Right hindlimb (tissue), 1 donor: ENCODE measurements at regions not wholly inside any gene's neighbourhood (a gene's known extent, or its start where the extent isn't known, plus 50 kb on each side); places are given as distances from the start of the nearest gene placed in this dataset.
"Not testable (repeated sequence)": the region's sequence is repeated elsewhere in the genome, so short reads cannot be mapped to it uniquely, and the experiment has no call there.

Experiments
- DNase-seq: peaks from one replicate; pipeline ENCODE4 v3.0.0-alpha.2; 2018

DNA sequence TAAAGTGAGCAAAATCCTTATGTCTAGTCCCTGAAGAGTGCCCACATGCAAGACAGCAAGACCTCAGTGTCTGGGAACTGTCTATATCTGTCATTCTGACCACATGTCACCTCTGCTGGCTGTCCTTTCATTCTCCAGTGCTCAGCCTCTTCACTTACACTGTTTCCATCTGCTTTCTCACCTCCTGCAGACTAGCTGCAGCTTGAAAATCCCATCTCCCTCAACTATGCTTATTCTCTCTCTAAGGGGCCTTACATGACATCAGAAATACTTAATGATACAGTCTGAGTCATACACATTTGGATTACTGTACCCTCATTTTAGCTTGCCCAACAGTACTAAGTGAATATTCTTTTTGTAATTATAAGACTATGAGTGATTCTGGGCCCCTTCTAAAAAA is 587.8 kb downstream of the EPM2A start:
- no peak for DNase-seq

DNA sequence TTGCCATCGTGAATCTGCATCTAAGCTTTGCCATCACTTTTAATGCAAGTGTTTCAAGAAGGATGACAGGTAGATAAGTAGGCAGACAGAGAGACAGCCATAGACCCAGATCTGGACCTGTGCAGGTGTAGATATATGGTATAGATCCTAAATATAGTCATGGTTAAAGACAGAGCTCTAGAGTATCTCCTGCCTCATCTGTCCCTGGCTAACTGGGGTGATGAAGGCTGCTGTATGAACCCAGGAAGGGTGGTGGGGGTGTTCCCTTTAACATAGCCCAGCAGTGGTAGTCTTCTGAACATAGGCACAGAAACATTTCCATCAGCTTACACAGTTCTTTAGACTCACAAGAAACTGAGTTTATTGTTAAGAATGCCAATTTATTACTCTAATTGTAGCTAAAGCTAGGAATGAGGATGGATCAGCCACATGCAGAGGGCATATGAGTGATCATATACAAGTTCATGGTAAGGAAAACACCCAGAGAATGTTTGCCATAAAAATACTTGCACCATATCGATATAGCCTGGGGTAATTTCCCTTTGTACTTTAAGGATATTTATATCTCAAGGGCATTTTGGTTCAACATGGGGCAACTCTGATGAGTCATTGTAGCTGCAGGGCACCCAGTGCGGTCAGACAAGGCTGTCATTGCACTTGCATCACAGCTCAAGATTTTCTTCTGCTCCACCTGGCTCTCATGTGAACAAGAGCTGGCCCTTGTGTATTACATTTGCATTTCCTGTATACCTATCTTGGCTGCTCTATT is 587.2 kb downstream of the EPM2A start:
- DNase-seq, result no peak

DNA sequence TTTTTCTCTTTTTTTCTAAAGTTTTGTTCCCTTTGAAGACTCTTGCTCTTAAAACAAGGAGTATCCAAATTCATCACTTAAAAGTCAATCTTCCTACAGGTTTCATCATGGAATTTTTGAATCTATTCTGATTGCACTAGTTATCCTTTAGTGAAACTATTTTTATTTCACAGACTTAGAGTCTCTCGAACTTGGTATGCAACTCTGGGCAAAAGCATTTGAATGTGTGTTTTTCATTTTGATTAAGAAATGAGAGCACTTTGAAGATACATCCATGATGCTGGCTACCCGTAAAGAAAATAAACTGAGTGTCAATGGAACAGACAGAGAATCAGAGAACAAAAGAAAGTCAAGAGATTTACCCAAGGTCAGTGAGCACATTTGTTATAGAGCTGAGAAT is 586.5 kb downstream of the EPM2A start:
- DNase-seq, result no peak

DNA sequence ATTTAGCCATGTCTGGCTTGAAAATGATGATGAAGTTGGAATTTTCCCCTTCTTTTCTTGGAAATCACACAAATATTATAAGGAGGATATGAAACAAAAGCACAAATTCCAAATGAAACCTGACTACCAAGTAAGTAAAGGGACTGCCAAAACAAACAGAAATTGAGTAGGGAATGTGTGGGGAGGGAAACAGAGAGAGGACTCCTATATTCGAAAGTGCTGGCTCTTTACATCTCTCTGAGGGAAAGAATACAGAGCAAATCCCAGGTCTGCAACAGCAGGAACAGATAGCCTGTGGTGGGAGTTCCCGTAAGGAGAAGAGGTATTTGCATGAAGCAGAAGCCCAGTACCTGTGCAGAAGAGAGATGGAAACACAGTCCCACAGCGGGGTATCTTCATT is 583.7 kb downstream of the EPM2A start:
- DNase-seq, result no peak

DNA sequence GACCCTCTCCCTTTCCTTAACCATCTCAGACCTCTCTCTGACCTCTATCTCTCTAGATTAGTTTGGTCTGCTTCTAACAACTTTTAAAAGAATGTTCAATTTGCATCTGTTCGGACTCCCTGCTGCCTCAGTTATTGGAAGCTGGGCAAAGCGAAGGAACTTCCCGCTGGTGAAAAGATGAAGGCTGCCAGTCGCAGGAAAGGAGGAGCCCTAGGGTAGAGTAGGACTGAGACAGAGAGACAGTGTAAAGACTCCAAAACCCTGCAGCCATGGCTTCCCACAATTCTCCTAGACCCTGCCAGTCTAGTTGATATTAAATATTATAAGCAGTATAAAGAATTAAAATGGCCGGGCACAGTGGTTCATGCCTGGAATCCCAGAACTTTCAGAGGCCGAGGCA is 581.8 kb downstream of the EPM2A start:
- DNase-seq, result no peak

DNA sequence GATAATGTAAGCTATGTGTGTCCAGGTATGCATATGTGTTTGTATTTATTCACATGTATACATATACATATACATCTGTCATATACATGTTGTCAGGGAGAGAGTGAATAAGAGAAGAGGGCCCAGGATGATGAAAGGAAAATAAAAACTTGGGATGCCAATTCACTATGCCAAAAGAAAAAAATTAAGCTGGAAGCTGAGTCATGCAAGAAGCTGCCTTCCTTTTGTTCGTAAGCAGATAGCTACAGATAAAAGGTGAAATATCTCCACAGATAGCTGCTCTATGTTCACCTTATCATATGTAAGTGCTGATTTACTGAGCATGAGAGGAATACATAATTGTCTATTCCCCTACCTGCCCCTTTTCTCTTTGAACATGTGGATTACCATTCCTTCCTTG is 579.9 kb downstream of the EPM2A start:
- no peak for DNase-seq

DNA sequence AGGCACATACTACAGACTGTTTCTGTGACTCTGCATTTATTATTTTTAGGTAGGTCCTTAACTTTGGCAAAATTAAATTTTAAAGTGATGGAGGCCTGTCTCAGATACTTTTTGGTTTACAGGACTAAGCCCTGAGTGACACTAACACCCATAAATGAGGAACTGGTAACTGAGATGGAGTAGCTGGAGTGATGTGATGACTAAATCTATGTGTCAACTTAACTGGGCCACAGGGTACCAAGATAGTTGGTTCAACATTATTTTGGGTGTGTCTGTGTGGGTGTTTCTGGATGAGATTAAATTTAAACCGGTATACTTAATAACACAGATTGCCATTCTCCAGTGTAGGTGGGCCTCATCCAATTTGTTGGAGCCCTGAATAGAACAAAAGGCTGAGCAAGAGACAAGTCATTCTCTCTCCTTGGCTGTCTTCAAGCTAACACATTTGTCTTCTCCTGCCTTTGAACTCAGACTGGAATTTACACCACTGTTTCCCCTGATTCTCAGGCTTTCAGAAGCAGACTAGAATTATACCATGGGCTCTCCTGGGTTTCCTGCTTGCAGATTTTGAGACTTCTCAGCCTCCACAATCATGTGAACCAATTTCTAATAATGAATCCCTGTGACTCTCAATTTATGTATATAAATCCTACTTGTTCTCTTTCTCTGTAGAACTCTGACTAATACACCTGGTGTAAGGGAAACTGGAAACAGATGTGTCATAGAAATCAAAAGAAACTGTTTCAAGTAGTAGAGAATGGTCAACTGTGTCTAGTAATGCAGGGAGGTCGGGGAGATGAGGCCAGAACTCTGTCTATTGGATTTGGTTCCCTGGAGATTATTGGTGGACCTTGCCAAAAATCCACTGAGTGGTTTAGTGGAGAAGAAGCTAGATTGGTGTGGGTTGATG is 579.2 kb downstream of the EPM2A start:
- no peak for DNase-seq

DNA sequence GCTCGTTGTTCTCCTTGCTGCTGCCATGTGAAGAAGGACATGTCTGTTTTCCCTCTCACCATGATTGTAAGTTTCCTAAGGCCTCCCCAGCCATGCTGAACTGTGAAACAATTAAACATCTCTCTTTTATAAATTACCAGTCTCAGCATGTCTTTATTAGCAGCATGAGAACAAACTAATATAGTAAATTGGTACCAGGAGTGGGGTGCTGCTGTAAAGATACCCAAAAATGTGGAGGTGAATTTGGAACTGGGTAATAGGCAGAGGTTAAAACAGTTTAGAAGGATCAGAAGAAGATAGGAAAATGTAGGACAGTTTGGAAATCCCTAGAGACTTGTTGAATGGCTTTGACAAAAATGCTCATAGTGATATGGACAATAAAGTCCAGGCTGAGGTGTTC is 576.7 kb downstream of the EPM2A start:
- not testable (repeated sequence) for DNase-seq

DNA sequence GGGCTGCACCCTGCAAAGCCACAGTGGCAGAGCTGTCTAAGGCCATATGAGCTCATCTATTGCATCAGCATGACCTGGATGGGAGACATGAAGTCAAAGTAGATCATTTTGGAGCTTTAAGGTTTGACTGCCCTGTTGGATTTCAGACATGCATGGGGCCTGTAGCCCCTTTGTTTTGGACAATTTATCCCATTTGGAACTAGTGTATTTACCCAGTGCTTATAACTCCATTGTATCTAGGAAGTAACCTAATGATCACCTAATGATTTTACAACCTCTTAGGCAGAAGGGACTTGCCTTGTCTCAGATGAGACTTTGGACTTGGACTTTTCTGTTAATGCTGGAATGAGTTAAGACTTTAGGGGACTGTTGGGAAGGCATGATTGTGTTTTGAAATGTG is 575.4 kb downstream of the EPM2A start:
- DNase-seq, result no peak

DNA sequence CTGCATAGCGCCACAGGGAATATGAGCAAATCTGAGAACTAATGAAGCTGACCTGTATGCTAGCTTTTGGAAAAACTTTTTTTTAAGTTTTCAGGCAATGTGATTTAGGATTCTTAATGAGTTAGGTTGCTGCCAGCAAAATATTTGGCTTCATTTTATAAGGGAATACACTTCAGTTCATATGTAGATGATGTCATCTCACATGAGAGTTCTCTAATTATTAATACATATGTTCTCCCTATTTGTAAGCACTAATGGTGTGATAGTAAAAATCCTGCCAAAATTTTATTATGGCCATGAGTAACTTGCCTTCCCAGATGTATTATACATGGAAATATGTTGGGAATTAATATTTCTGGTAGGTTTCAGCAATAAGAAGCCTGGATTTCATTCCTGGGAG is 573.8 kb downstream of the EPM2A start:
- DNase-seq, result no peak

DNA sequence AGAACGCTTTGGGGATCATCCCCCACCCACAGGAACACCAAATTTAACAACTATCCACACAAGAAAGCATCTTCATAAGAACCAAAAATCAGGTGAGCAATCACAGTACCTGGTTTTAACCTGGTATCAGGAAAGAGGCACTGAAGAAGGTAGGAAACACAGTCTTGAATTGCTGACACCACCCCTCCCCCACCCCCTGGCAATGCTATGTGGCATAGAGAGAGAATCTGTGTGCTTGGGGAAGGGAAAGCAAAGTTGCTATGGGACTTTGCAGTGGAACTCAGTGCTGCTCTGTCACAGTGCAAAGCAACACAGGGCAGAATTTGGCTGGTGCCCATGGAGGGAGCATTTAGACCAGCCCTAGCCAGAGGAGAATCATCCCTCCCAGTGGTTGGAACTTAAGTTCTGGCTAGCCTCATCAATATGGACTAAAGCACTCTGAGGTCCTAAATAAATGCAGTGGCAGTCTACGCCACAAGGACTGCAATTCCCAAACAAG is 565.5 kb downstream of the EPM2A start:
- no peak for DNase-seq

DNA sequence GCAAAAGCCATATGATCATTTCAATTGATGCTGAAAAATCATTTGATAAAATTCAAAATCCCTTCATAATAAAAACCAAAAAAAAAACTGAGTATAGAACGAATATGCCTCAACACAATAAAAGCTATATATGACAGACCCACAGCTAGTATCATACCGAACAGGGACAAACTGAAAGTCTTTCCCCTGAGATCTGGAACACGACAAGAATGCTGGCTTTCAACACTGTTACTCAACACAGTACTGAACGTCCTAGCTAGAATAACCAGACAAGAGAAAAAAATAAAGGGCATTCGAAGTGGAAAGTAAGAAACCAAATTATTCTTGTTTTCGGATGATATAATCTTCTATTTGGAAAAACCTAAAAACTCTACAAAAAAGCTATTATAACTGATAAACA is 559.9 kb downstream of the EPM2A start:
- no peak for DNase-seq

DNA sequence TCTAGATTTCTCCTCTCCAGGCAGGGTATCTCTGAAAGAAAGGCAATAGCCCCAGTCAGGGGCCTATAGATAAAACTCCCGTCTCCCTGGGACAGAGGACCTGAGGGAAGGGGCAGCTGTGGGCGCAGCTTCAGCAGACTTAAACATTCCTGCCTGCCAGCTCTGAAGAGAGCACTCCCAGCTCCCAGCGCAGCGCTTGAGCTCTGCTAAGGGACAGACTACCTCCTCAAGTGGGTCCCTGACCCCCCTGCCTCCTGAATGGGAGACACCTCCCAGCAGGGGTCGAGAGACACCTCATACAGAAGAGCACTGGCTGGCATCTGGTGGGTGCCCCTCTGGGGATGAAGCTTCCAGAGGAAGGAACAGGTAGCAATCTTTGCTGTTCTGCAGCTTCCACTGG is 556.9 kb downstream of the EPM2A start:
- no peak for DNase-seq

DNA sequence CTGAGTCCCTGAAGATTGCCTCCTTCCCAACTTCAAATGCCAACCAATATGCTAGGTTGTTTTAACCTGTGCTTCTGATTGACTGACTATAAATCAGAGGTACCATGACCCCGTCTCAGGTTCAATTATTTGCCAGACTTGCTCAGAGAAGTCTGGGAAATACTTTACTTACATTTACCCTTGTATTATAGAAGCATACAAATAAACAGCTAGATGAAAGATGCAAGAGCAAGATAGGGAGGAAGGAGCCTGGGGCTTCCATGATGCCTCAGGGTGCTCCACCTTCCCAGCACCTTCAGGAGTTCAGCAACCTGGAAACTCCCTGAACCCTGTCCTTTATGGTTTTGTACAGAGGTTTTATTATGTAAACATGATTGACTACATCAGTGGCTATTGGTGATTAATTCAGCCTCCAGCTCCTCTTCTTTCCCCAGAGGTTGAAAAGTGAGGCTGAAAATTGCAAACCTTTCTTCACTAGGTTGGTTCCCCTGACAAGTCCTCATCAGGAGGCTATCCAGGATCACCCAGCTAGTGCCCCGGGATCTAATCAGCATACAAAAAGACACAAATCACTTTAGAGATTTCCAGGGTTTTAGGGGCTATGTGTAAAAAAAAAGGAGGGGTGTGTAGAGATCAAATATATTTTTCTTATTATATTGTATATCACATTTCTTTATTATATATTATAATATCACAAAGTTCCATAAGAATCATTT is 547.7 kb downstream of the EPM2A start:
- no peak for DNase-seq

DNA sequence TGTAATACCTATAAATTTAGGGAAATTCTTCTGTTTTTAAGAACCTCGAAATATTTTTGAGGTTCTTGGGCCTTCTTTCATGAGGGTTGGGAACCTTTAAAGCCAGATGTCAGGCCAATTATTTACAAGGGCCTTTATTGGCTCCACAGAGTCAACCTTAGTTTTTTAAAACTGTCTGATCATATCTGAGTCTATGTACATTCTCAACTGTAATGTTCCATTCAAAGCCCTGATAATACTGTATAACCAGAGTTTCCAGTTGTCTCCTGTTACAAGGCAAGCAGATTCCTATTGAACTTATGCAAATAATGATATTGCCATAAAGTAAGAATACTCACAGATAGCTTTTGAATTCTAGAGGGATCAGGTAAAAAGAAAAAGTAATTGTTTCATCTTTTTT is 545.5 kb downstream of the EPM2A start:
- no peak for DNase-seq

DNA sequence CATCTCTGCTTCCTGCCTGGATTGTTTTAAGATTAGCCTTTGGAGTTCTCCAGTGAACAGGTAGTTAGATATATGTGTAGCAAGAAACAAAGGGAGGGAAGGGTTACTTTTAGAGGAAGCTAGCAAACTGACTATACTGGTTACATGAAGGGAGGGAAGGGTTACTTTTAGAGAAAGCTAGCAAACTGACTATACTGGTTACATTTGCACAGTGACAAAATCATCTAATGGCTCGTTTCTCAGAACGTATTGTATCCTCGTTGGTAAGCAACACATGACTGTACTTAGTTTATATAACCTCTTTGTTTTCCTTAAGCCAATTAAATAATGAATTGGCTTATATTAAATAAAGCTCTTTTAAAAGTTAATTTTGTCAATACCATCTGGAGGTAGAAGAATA is 540.9 kb downstream of the EPM2A start:
- DNase-seq, result no peak

DNA sequence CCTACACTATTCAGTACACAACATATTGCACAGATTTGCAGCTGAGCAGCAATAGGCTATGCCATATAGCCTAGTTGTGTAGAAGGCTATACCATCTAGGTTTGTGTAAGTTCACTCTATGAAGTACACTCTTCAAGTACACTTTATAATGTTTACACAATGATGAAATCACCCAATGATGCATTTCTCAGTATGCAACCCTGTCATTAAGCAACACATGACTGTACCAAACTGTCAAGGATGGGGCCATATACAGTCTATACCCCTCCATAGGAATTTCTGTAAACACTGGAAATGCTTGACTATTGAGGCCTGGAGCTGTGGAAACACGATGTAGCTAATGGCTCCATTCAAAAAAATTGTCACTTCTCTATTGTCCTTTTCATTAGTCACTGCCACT is 535.4 kb downstream of the EPM2A start:
- no peak for DNase-seq

DNA sequence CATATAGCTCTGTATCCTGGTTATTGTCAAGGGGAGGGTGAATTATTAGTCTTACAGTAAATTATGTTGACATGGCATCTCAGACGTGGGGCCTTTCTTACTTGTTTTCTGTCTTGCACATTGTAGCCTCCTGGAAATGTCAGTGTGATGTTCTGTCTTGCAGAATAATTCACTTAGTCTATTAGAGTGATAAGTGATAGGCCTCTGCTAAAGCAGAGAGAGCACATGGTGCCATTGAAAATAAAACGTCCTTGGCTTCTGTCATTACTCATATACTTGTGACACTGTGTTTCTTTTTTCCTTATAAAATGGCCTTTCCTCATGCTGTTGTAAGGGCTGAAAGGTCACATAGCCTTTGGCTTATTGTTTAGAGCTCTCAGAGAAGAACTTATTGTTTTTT is 531.0 kb downstream of the EPM2A start:
- no peak for DNase-seq

DNA sequence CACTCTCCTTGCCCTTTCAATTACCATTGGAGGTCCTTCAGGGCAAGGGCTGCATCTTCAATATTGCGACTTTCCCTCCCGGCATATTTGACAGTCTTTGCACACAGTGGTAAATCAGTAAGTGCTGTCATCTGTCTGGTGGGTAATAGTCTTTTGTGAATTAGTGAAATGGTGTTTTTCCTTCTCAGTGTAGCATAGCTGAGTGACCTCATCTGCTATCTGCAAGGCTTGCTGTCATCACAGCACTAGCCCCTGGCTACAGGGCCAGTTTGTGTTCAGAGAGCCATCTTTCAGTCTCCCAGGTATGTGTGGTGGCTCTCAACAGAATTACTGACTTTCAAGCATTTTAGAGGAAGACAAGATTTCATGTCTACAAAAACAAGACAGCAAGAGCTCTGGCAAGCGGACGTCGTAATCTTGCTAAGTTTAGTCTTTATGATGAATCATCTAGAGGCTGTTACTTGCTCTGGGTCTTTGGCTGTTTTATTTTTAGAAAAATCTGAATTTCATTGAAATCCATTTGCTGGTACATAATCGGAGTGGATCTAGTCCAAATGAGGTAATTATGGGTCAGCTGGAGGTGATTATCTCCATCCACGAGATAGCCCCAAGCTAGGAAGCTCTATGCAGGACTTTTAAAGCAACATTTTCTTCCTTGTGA is 528.9 kb downstream of the EPM2A start:
- no peak for DNase-seq

DNA sequence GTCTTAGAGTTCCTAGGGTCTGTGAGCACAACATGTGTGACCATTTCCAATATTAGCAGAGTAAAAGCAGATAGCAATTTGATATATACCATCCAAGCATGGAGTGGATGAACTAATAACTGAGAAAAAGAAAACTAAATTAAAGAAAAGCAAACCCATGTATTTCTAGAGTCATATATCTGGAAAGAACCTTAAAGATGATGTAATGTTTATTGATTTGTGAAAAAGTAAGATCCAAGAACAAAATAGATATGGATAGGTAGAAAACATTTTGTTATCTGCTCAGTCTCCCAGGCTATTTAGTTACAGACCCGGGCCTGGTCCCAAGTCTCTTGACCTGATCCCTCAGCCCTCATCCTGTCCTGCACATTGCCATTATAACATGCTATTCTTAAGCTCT is 526.8 kb downstream of the EPM2A start:
- no peak for DNase-seq

DNA sequence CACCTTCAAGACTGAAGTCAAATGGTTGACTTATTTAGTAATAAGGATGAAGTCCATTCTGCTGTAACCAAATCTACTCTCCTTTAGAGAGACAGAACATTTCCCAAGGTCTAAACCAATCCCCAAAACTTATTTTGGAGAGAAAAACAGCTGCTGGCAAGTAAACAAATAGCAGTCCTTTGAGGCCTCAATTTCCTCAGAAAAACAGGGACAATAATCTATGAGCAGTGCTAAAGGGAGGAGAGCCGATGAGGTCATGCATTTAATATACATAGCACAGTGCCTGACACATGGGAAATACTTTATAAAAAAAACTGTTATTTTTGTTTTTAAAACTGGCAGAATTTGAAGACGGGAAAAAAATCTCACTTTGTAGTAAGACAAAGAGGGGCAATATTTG is 526.0 kb downstream of the EPM2A start:
- no peak for DNase-seq

DNA sequence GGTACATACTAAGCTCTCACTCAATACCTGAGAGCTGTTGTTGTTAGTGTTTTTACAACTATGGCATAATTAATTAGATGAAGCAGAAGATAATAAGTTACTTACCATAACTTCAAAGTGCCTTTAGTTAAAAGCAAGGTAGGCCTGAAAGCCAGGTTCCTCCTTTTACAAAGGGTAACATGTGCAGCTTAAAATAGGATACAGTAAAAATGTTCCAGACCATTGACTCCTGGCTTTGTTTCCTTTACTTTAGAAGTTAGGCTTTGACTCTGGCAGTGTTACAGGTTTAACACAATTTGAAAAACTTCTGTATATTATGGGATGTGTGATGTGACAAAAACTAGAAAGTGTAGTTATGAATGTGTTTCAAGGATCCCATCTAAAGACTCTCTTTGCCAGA is 522.5 kb downstream of the EPM2A start:
- DNase-seq, result no peak

DNA sequence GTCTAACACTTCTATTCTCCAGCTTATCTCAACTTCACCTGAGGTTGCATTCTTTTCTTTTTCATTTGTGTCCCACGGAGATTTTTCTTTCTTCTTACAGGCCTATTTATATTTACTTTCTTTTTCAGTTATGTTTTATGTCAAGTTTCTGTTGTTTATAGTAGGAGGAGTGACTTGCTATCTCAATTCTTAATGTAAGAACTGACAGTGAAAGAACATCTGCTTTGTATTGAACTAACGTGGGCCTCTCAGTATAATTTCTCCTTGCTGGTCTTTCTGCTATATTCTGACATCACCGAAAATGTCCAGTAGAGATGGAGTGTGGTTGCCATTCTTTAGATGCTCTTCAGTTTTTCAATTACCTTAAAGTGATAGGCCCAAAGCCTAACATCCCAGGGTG is 521.7 kb downstream of the EPM2A start:
- DNase-seq, result no peak
